HG02884 (cell line): ENCODE measurements at regions not wholly inside any gene's neighbourhood (a gene's known extent, or its start where the extent isn't known, plus 50 kb on each side); places are given as distances from the start of the nearest gene placed in this dataset.

ENCODE experiments used
- ATAC-seq: cut with Tn5 transposase; IDR thresholded peaks from one replicate; pipeline ENCODE4 v1.9.1; 2021; ENCODE audit warnings: mild to moderate bottlenecking, moderate library complexity; ENCODE audit not compliant: unreplicated experiment

- no peak for ATAC-seq
Observed at GRCh38 chr1:94708299-94708685, 111.9 kb upstream of the SLC44A3 start.

GRCh38 chr1:94707321-94708298 lies 112.5 kb upstream of the SLC44A3 start:
- ATAC-seq: no peak

- no peak for ATAC-seq
Observed at GRCh38 chr1:94702442-94702815, 117.7 kb upstream of the SLC44A3 start.

- ATAC-seq: no peak
Observed at GRCh38 chr1:94701796-94702441, 118.2 kb upstream of the SLC44A3 start.

- ATAC-seq: no peak
Observed at GRCh38 chr1:94698759-94699502, 121.2 kb upstream of the SLC44A3 start.

- no peak for ATAC-seq
Observed at GRCh38 chr1:94698356-94698755, 121.8 kb upstream of the SLC44A3 start.

- no peak for ATAC-seq
Observed at GRCh38 chr1:94697839-94698238, 122.3 kb upstream of the SLC44A3 start.

- ATAC-seq: no peak
Observed at GRCh38 chr1:94694226-94694915, 125.8 kb upstream of the SLC44A3 start.

GRCh38 chr1:94693435-94693834 lies 126.7 kb upstream of the SLC44A3 start:
- no peak for ATAC-seq

- ATAC-seq: no peak
Observed at GRCh38 chr1:94693029-94693428, 127.1 kb upstream of the SLC44A3 start.

- ATAC-seq: no peak
Observed at GRCh38 chr1:94688646-94689045, 131.5 kb upstream of the SLC44A3 start.

- ATAC-seq: no peak
Observed at GRCh38 chr1:94686882-94687281, 133.3 kb upstream of the SLC44A3 start.

GRCh38 chr1:94684690-94685250 lies 135.4 kb upstream of the SLC44A3 start:
- ATAC-seq: no peak

- ATAC-seq: no peak
Observed at GRCh38 chr1:94683886-94684285, 136.3 kb upstream of the SLC44A3 start.

- ATAC-seq: no peak
Observed at GRCh38 chr1:94680039-94680377, 138.4 kb upstream of the F3 start.

- ATAC-seq: no peak
Observed at GRCh38 chr1:94679332-94680038, 137.9 kb upstream of the F3 start.

GRCh38 chr1:94678202-94678848 lies 136.8 kb upstream of the F3 start:
- no peak for ATAC-seq

GRCh38 chr1:94677714-94678113 lies 136.2 kb upstream of the F3 start:
- ATAC-seq: no peak

- no peak for ATAC-seq
Observed at GRCh38 chr1:94677087-94677486, 135.5 kb upstream of the F3 start.

GRCh38 chr1:94676686-94677085 lies 135.1 kb upstream of the F3 start:
- ATAC-seq: no peak
